ENCODE measurements at regions not wholly inside any gene's neighbourhood (a gene's known extent, or its start where the extent isn't known, plus 50 kb on each side); places are given as distances from the start of the nearest gene placed in this dataset.

GRCh38 chr3:16834753-16835152 lies 50.0 kb upstream of the PLCL2 start:
- no peak for TF ChIP-seq CTCF (IDR thresholded peaks at IDR 0.05; ENCODE audit: unreplicated experiment in 3 of 3)
- no peaks in the 10 kb centered on the region for H3K36me3 Mint-ChIP-seq (ENCODE audit: low read depth)
- H3K9me3 Mint-ChIP-seq, result peaks cover 3% of the 10 kb centered on the region
- H3K27ac Mint-ChIP-seq, result no peak overlapping the region
- H3K27me3 Mint-ChIP-seq (ENCODE audit: low read depth), result no peaks in the 10 kb centered on the region
- H3K4me1 Mint-ChIP-seq, result peaks cover 20% of the 10 kb centered on the region
- no peak overlapping the region for H3K4me3 Mint-ChIP-seq

Measured in nephron (organoid).